ENCODE measurements at regions not wholly inside any gene's neighbourhood (a gene's known extent, or its start where the extent isn't known, plus 50 kb on each side); places are given as distances from the start of the nearest gene placed in this dataset.

GRCh38 chr3:55413236-55413635, 73.9 kb downstream of the WNT5A start:
- no peak for DNase-seq

GRCh38 chr3:55412545-55412944, 74.6 kb downstream of the WNT5A start:
- no peak for DNase-seq

GRCh38 chr3:55409806-55410205, 77.3 kb downstream of the WNT5A start:
- no peak for DNase-seq

- DNase-seq, result no peak
These were observed 78.8 kb downstream of the WNT5A start for GRCh38 chr3:55408193-55408826.

GRCh38 chr3:55407426-55407820, 79.7 kb downstream of the WNT5A start:
- DNase-seq, result no peak

GRCh38 chr3:55406696-55407425, 80.2 kb downstream of the WNT5A start:
- DNase-seq, result no peak

- DNase-seq, result peak; percentile 45
These were observed 81.7 kb downstream of the WNT5A start for GRCh38 chr3:55405436-55405835.

GRCh38 chr3:55402886-55403609, 84.1 kb downstream of the WNT5A start:
- DNase-seq, result no peak

GRCh38 chr3:55380561-55380960, 106.5 kb downstream of the WNT5A start:
- DNase-seq, result no peak

- DNase-seq, result no peak
These were observed 110.3 kb downstream of the WNT5A start for GRCh38 chr3:55376753-55377347.

GRCh38 chr3:55373423-55373822, 113.7 kb downstream of the WNT5A start:
- DNase-seq, result no peak

- DNase-seq, result no peak
These were observed 116.8 kb downstream of the WNT5A start for GRCh38 chr3:55370272-55370671.

- DNase-seq, result peak; percentile 34
These were observed 117.8 kb downstream of the WNT5A start for GRCh38 chr3:55369141-55369847.

GRCh38 chr3:55368366-55368765, 118.7 kb downstream of the WNT5A start:
- no peak for DNase-seq

GRCh38 chr3:55367384-55367783, 119.7 kb downstream of the WNT5A start:
- no peak for DNase-seq

- DNase-seq, result no peak
These were observed 122.7 kb downstream of the WNT5A start for GRCh38 chr3:55364421-55364820.

GRCh38 chr3:55362210-55362960, 124.7 kb downstream of the WNT5A start:
- DNase-seq, result no peak

GRCh38 chr3:55357796-55358195, 129.3 kb downstream of the WNT5A start:
- DNase-seq, result no peak

GRCh38 chr3:55352668-55353067, 134.4 kb downstream of the WNT5A start:
- DNase-seq, result no peak

- no peak for DNase-seq
These were observed 137.3 kb downstream of the WNT5A start for GRCh38 chr3:55349851-55350250.

GRCh38 chr3:55343486-55344357, 143.4 kb downstream of the WNT5A start:
- no peak for DNase-seq

All from NCI-H82 (cell line).